Muscle of leg (tissue), 3 donors: ENCODE measurements at regions not wholly inside any gene's neighbourhood (a gene's known extent, or its start where the extent isn't known, plus 50 kb on each side); places are given as distances from the start of the nearest gene placed in this dataset.
"Not testable (repeated sequence)": the region's sequence is repeated elsewhere in the genome, so short reads cannot be mapped to it uniquely, and the experiment has no call there.

Experiments used
- DNase-seq: peaks from one replicate; pipeline ENCODE4 v3.0.0; 2013
- H3K27ac ChIP-seq: one replicate; pipeline ENCODE4 v1.5.1; 2013; ENCODE audit warnings: mild to moderate bottlenecking, low read length, control low read depth
- H3K27me3 ChIP-seq: one replicate; pipeline ENCODE4 v1.6.1; 2013; ENCODE audit warnings: low read length; ENCODE audit not compliant: control insufficient read depth, insufficient read depth
- H3K36me3 ChIP-seq: one replicate; pipeline ENCODE4 v1.6.1; 2013; ENCODE audit warnings: low read length; ENCODE audit not compliant: control insufficient read depth, insufficient read depth
- H3K4me1 ChIP-seq: one replicate; pipeline ENCODE4 v1.6.1; 2013; ENCODE audit warnings: low read length; ENCODE audit not compliant: control insufficient read depth, insufficient read depth
- H3K4me3 ChIP-seq: one replicate; pipeline ENCODE4 v1.5.1; 2013; ENCODE audit warnings: low read length, control low read depth
- H3K9me3 ChIP-seq: replicated peaks from 2 replicates; pipeline ENCODE4 v1.6.1; 2013; ENCODE audit warnings: low read depth, low read length; ENCODE audit not compliant: control insufficient read depth
- WGBS: methylation state at CpG from one replicate; pipeline ENCODE4 v1.1.5; 2013; ENCODE audit warnings: missing lambda C conversion rate; ENCODE audit not compliant: insufficient coverage; 5-methylcytosine and 5-hydroxymethylcytosine counted together

DNA sequence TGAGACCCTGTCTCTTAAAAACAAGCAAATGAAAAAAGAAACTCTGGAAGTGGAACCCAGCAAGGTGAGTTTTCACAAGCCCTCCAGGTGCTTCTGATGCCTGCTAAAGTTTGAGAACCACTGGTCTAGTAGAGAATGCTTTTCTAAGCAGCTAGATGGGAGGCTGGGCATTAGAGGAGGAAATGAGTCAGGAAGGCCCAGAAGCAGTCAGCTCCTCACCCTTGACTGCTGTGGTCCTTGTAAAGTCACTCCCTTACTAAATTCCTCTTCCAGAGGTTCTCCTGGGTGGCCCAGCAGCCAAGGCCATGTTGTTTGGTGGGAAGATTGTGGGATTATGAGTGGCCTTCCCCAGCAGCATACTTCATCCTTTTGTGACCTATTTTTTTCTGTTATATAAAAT is 52.0 kb upstream of the FYN start:
- no peak for DNase-seq
- peaks cover 20% of the 10 kb centered on the region for H3K4me1 ChIP-seq
- no peaks in the 10 kb centered on the region for H3K9me3 ChIP-seq
- H3K36me3 ChIP-seq, result no peaks in the 10 kb centered on the region
- no peak overlapping the region for H3K4me3 ChIP-seq
- no peaks in the 10 kb centered on the region for H3K27me3 ChIP-seq
- H3K27ac ChIP-seq, result no peak overlapping the region

DNA sequence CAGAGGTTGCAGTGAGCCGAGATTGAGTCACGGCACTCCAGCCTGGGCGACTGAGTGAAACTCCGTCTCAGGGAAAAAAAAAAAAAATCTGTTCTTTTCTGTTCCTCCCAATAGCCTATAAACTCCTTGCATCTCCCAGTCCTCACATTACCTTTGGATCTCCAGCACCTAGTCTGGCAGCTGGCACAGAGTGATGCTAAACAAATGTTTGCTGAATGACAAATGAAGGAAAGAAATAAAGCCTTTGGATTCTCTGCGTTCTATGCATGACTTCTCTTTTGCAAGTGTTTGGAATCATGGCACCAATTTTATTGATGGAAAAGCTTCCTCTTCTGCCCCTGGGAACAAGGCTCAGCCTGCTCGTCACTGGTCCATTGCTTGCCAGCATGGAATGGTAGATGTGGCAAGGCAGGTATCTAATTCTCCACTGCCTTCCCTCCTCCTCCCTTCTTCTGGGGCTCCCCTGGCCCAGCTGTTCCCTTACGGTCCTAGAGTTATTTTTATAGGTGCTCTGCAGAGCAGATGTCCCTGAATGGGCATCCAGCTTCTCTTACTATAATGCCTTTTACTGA is 53.6 kb upstream of the FYN start:
- Histone ChIP-seq H3K27ac (no peak overlapping the region), H3K27me3 (no peaks in the 10 kb centered on the region), H3K4me1 (peaks cover 9% of the 10 kb centered on the region), H3K36me3 (no peaks in the 10 kb centered on the region), H3K4me3 (no peak overlapping the region), H3K9me3 (no peaks in the 10 kb centered on the region)
- 87% methylated on average over 3 of the region's 7 CpGs for WGBS
- DNase-seq, result no peak

DNA sequence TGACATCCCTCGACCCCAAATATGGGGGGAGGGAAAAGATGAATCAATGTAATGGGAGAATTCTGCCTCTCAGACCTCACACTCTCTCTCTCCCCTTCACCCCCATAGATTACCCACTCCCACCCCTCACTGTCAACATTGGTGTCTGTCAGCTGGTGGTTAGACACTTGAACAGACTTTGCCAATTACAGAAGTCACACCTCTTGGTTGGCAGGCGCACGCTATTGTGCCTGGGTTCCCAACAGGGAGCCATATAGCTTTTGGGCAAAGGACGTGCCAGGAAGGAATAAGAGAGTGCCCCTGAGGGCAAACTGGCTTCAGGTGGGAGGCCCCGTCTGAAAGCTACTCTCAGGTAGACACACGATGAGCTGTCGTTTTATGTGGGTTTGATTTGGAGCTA is 54.1 kb upstream of the FYN start:
- Histone ChIP-seq H3K27ac (no peak overlapping the region), H3K27me3 (no peaks in the 10 kb centered on the region), H3K4me3 (no peak overlapping the region), H3K36me3 (no peaks in the 10 kb centered on the region), H3K4me1 (peaks cover 9% of the 10 kb centered on the region), H3K9me3 (no peaks in the 10 kb centered on the region)
- 63% methylated on average over 3 of the region's 7 CpGs for WGBS
- no peak for DNase-seq

DNA sequence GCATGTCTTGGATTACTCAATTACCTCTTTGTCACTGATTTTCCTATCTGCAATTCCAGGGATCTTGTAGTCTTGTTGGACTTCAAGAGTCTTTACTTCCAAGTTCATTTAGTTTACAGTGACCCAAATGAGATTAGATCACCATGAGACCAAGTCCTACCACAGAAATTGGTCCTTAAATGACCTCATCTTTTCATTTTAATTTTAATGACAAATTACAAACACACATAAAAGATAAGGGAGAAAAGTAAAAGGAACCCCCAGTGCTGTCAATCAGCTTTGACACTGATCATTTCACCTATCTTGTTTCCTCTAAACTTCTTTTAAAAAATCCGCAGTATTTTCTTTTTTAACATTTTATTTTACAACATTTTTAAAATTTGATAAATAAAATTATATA is 54.9 kb upstream of the FYN start:
- Histone ChIP-seq H3K9me3 (no peaks in the 10 kb centered on the region), H3K4me3 (no peak overlapping the region), H3K27me3 (no peaks in the 10 kb centered on the region), H3K36me3 (no peaks in the 10 kb centered on the region), H3K27ac (no peak overlapping the region), H3K4me1 (peaks cover 9% of the 10 kb centered on the region)
- WGBS, result no CpG with 5 or more reads among the region's 1 CpG
- no peak for DNase-seq

DNA sequence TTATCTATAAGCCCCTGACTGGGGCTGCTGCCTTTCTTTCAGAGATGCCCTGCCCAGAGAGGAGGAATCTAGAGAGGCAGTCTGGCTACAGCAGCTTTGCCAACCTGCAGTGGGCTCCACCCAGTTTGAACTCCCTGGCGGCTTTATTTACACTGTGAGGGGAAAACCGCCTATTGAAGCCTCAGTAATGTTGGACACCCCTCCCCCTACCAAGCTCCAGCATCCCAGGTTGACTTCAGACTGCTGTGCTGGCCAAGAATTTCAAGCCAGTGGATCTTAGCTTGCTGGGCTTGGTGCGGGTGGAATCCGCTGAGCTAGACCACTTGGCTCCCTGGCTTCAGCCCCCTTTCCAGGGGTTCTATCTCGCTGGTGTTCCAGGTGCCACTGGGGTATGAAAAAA is 61.4 kb upstream of the FYN start:
- H3K27me3 ChIP-seq, H3K9me3 ChIP-seq, H3K36me3 ChIP-seq, DNase-seq, H3K4me3 ChIP-seq, H3K4me1 ChIP-seq, H3K27ac ChIP-seq: not testable (repeated sequence)
- WGBS, result 78% methylated on average over 4 of the region's 5 CpGs

DNA sequence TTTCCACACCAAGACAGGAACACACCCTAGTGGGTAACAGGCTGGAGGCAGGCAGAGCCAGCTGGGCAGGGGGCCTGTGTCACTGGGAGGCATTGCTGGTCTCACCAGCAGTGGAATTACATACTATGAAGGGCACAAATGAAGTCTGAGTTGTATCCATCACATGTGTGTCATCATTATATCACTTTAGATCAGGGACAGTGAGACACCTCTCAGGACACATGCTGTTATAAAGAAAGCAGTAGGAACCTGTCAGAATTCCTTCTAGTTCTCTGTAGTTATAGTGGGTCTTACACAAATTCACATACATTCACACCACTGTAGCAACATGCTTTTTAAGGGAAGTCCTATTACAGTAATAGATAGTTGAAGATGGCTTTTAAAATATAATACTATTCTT is 63.5 kb upstream of the FYN start:
- H3K27ac ChIP-seq, result no peak overlapping the region
- H3K9me3 ChIP-seq, result peaks cover 4% of the 10 kb centered on the region
- no peak overlapping the region for H3K4me3 ChIP-seq
- no peaks in the 10 kb centered on the region for H3K36me3 ChIP-seq
- DNase-seq, result no peak
- no peaks in the 10 kb centered on the region for H3K4me1 ChIP-seq
- no peaks in the 10 kb centered on the region for H3K27me3 ChIP-seq

DNA sequence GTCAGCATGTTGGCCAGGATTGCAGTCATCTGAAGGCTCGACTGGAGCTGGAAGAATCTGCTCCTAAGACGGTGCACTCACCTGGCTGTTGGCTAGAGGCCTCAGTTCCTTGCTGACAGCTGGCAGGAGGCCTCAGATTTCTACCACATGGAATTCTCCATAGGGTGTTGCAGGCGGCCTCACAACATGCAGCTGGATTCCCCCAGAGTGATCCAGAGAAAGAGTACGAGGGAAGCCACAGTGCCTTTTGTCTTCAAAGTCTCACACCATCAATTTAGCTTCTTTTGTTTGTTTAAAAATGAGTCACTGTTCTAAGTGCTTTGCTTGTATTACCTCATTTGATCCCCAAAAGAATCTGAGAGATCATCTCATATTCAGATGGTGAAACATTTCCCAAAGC is 65.5 kb upstream of the FYN start:
- Histone ChIP-seq H3K4me3 (no peak overlapping the region), H3K27ac (no peak overlapping the region), H3K36me3 (no peaks in the 10 kb centered on the region), H3K9me3 (peaks cover 7% of the 10 kb centered on the region), H3K27me3 (no peaks in the 10 kb centered on the region), H3K4me1 (no peaks in the 10 kb centered on the region)
- 48% methylated on average over 2 of the region's 4 CpGs for WGBS
- no peak for DNase-seq

DNA sequence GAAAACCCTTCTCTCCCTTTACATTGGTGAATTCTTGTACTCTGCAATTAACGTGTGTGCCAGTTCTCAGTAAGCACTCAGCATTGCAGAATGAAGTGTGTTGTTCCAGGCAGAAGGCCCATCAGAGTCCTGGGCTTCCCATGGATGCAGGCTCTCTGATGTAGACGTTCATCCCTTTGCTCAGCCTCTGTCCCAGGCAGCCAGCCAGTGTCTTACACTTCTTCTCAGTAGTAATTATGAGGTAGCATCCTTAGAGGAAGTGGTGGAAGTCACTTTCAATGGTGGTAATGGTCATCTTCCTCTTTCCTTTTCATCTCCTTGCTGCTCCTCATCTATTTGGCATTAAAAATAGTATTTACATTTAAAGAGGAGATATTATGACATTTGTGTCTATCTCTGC is 66.7 kb upstream of the FYN start:
- peaks cover 7% of the 10 kb centered on the region for H3K9me3 ChIP-seq
- H3K36me3 ChIP-seq, result no peaks in the 10 kb centered on the region
- WGBS, result no CpG with 5 or more reads among the region's 2 CpGs
- H3K4me1 ChIP-seq, result no peaks in the 10 kb centered on the region
- DNase-seq, result no peak
- H3K27me3 ChIP-seq, result no peaks in the 10 kb centered on the region
- no peak overlapping the region for H3K4me3 ChIP-seq
- H3K27ac ChIP-seq, result no peak overlapping the region

DNA sequence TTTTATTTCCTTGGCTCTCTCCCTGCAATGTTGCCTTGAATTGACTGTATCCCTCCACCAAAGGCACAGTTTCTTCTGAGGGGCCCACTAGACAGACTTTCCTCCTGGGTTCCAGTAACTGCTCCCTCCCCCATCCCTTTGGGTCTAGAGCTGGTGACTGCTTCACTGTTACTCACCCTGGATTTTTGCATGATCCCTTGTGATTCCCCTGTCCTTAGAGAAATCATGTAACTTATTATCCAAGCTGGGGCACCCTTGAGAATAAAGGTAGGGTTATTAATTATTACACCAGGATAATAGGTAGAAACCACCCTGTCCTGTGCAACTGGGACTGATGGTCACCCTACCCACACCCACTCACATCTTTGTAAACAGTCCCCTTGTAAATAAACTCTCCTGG is 67.5 kb upstream of the FYN start:
- H3K36me3 ChIP-seq, result no peaks in the 10 kb centered on the region
- no peak for DNase-seq
- no peaks in the 10 kb centered on the region for H3K27me3 ChIP-seq

DNA sequence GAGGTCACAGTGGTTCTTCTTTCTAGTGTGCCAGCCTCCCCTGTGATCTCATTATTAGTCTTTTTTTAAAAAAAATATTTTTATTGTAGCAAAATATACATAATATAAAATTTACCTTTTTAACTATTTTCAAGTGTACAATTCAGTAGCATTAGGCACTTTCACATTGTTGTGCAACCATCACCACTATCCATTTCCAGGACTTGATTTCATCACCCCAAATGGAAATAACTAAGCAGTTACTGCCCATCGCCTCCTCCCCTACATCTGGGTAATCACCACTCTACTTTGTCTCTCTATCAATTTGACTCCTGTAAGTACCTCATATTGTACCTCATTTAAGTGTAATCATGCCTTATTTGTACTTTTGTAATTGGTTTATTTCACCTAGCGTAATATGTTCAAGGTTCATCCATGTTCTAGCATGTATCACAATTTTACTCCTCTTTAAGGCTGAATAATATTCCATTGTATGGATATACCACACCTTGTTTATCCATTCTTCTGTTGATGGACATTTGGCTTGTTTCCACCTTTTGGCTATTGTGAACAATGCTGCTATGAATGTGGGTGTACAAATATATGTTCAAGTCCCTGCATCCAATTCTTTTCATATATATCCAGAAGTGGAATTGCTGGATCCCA is 68.6 kb upstream of the FYN start:
- H3K4me1 ChIP-seq, result no peaks in the 10 kb centered on the region
- no peak overlapping the region for H3K4me3 ChIP-seq
- H3K36me3 ChIP-seq, result no peaks in the 10 kb centered on the region
- no peaks in the 10 kb centered on the region for H3K27me3 ChIP-seq
- no peak for DNase-seq
- no CpG with 5 or more reads among the region's 2 CpGs for WGBS
- no peak overlapping the region for H3K27ac ChIP-seq
- peaks cover 7% of the 10 kb centered on the region for H3K9me3 ChIP-seq

More for the DNA sequence above, 67.5 kb upstream of the FYN start:
- Histone ChIP-seq H3K4me1 (no peaks in the 10 kb centered on the region), H3K4me3 (no peak overlapping the region), H3K9me3 (peaks cover 7% of the 10 kb centered on the region), H3K27ac (no peak overlapping the region)

DNA sequence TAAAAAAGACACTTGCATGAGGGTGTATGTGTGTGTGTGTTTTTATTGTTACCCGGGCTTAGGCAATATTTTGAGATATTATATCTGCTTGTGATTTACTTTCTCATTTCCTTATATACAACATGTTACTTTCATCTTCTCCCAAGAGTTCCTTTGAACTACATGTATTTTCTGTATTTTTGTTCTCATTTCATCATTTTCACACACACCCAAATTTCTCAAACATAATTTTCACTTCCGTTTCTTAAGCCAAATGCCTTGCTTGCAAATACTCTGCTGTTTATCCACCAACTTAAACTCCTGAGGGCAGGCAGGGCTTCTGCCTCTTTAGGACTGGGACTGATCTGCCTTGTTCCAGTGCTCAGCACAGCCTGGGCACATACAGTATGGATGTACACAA is 69.3 kb upstream of the FYN start:
- no peak for DNase-seq
- no peak overlapping the region for H3K4me3 ChIP-seq
- WGBS, result 80% methylated on average over 1 of the region's 2 CpGs
- no peak overlapping the region for H3K27ac ChIP-seq
- no peaks in the 10 kb centered on the region for H3K4me1 ChIP-seq
- H3K27me3 ChIP-seq, result no peaks in the 10 kb centered on the region
- no peaks in the 10 kb centered on the region for H3K36me3 ChIP-seq
- H3K9me3 ChIP-seq, result peaks cover 7% of the 10 kb centered on the region
